Psoas muscle (tissue), 7 donors: ENCODE measurements at regions not wholly inside any gene's neighbourhood (a gene's known extent, or its start where the extent isn't known, plus 50 kb on each side); places are given as distances from the start of the nearest gene placed in this dataset.

Source experiments
- ATAC-seq, 4 donors: fragments of 200-7000 bp; cut with Tn5 transposase; one replicate each; pipeline ENCODE4 v1.9.1; 2020; ENCODE audit warnings: moderate library complexity in 3 of 4, mild to moderate bottlenecking in 2 of 4
- DNase-seq, 2 donors: peaks; one replicate each; pipeline ENCODE4 v3.0.0-alpha.2; 2020
- H3K27ac ChIP-seq: fragments of 200-600 bp; one replicate; pipeline ENCODE4 v1.8.0; 2022
- H3K27me3 ChIP-seq, 3 donors: fragments of 200-600 bp in 1 of 3; one replicate each; pipeline versions ENCODE4 v1.6.1 to v1.8.0; 2013 to 2022; ENCODE audit warnings: low read length in 2 of 3, mild to moderate bottlenecking in 2 of 3, moderate library complexity in 1 of 3; ENCODE audit not compliant: insufficient read depth in 3 of 3
- H3K36me3 ChIP-seq, 2 donors: fragments of 200-600 bp in 1 of 2; one replicate each; pipeline versions ENCODE4 v1.6.1 to v1.8.0; 2013 to 2022; ENCODE audit warnings: low read depth in 1 of 2, mild to moderate bottlenecking in 1 of 2, moderate library complexity in 1 of 2; ENCODE audit not compliant: insufficient read depth in 1 of 2
- H3K4me1 ChIP-seq: fragments of 200-600 bp; one replicate; pipeline ENCODE4 v1.8.0; 2022
- H3K4me3 ChIP-seq: fragments of 200-600 bp; one replicate; pipeline ENCODE4 v1.8.0; 2022; ENCODE audit warnings: mild to moderate bottlenecking
- H3K9me3 ChIP-seq: fragments of 200-600 bp; one replicate; pipeline ENCODE4 v1.8.0; 2022
- WGBS, 3 donors: extraction: QIAGEN DNeasy Blood & Tissue Kit; methylation state at CpG; one replicate each; pipeline versions ENCODE4 v1.1.6 to v1.1.7; 2013; 5-methylcytosine and 5-hydroxymethylcytosine counted together
- intact Hi-C, 2 donors: fragments of 100-400 bp; cut with DNase I; formaldehyde crosslinking; loops; one replicate each; pipeline versions ENCODE4 v1.11.0 to v1.14.2; 2022
- TF ChIP-seq, protein P1 (sequence below): fragments of 200-600 bp; IDR thresholded peaks from one replicate; pipeline ENCODE4 v1.8.0; 2022; ENCODE audit warnings: antibody characterized with exemption
- donor health status: healthy with polysubstance abuse.
- donor health status: DM: no; HTN: no; CAD: no; lungs with moderate emphysema.
- donor health status: Bipolar disorder and iron deficiency.
- donor health status: healthy.
- donor health status: DM: yes; HTN: yes; CAD: no.
- donor health status: DM: no; HTN: no; CAD: no.
- donor health status: DM: yes; HTN: yes; CAD: no.

- TF ChIP-seq, protein P1, sequence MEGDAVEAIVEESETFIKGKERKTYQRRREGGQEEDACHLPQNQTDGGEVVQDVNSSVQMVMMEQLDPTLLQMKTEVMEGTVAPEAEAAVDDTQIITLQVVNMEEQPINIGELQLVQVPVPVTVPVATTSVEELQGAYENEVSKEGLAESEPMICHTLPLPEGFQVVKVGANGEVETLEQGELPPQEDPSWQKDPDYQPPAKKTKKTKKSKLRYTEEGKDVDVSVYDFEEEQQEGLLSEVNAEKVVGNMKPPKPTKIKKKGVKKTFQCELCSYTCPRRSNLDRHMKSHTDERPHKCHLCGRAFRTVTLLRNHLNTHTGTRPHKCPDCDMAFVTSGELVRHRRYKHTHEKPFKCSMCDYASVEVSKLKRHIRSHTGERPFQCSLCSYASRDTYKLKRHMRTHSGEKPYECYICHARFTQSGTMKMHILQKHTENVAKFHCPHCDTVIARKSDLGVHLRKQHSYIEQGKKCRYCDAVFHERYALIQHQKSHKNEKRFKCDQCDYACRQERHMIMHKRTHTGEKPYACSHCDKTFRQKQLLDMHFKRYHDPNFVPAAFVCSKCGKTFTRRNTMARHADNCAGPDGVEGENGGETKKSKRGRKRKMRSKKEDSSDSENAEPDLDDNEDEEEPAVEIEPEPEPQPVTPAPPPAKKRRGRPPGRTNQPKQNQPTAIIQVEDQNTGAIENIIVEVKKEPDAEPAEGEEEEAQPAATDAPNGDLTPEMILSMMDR: no peak
- Histone ChIP-seq H3K27ac (no peak overlapping the region), H3K4me1 (no peaks in the 10 kb centered on the region), H3K4me3 (no peak overlapping the region), H3K27me3 (peaks cover 0 to 3% (median 0%) of the 10 kb centered on the region in 3 donors), H3K36me3 (no peaks in the 10 kb centered on the region), H3K9me3 (no peaks in the 10 kb centered on the region)
- whole genome bisulfite sequencing, 3 donors: 87 to 97% (median 95%) methylated on average over 2 of the region's 2 CpGs
- no peak for DNase-seq
- ATAC-seq: no peak
- intact Hi-C loops: no loop called here
These were observed 334.4 kb downstream of the CMPK2 start for GRCh38 chr2:6531304-6531703.

DNA sequence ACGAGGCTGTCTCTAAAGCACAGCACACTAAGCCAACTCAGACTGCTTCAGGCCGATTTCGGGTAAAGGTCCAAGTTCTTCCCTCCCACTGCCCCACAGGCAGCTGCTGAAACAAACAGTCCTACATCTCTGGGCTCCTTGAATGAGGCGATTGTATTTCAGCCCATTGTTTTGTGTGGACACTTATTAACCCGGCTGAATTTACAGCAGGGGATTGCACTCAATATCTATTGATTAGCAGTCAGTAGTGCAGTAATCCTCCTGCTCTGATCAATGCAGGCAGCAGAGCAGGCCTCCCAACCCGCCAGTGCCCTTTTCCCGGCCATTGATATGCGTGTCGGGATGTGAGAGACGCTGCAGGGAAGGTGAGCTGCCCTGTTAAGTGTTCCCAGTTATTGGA, 330.1 kb downstream of the CMPK2 start:
- Histone ChIP-seq H3K27me3 (peaks cover 0 to 3% (median 0%) of the 10 kb centered on the region in 3 donors), H3K27ac (no peak overlapping the region), H3K36me3 (no peaks in the 10 kb centered on the region), H3K4me3 (no peak overlapping the region), H3K9me3 (no peaks in the 10 kb centered on the region), H3K4me1 (no peaks in the 10 kb centered on the region)
- DNase-seq (no peak), ATAC-seq (no peak)
- 50 to 57% (median 55%) methylated on average over 10 of the region's 10 CpGs for WGBS, 3 donors
- TF ChIP-seq, protein P1: no peak
- intact Hi-C loops: no loop called here

- Histone ChIP-seq H3K4me3 (no peak overlapping the region), H3K27ac (no peak overlapping the region), H3K36me3 (no peaks in the 10 kb centered on the region), H3K4me1 (no peaks in the 10 kb centered on the region), H3K27me3 (peaks cover 0 to 3% (median 0%) of the 10 kb centered on the region in 3 donors), H3K9me3 (no peaks in the 10 kb centered on the region)
- no peak for ATAC-seq
- TF ChIP-seq, protein P1: no peak
- WGBS, 3 donors: 20 to 35% (median 25%) methylated on average over 2 of the region's 2 CpGs
- DNase-seq: no peak
- intact Hi-C loops: no loop called here
These were observed 327.1 kb downstream of the CMPK2 start for GRCh38 chr2:6538607-6539006.

GRCh38 chr2:6545336-6545735, 320.4 kb downstream of the CMPK2 start:
- Histone ChIP-seq H3K27ac (no peak overlapping the region), H3K36me3 (no peaks in the 10 kb centered on the region), H3K9me3 (peaks cover 6% of the 10 kb centered on the region), H3K4me1 (no peaks in the 10 kb centered on the region), H3K4me3 (no peak overlapping the region), H3K27me3 (no peaks in the 10 kb centered on the region)
- WGBS, 3 donors: 80 to 93% (median 80%) methylated on average over 1 of the region's 1 CpG
- intact Hi-C loops: no loop called here
- TF ChIP-seq, protein P1: no peak
- no peak for DNase-seq
- ATAC-seq: no peak

DNA sequence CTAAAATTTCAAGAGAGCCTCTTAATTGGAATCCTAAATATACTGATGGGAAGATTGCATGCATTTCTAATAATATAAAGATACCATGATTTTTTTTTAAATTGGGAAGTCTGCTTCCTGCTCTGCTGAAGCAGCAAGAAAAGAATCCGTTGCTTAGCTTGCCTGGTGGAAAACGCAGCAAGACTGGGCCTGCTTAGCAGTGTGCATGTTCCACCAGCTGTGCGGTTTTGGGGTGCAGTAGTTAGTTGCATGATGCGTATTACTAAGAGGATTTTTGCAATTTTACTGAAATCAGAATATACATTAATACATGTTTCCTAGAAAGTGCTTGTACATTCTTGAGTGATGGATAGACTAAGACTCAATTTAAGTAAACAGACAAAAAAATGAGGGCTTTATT, 319.9 kb downstream of the CMPK2 start:
- Histone ChIP-seq H3K4me1 (no peaks in the 10 kb centered on the region), H3K9me3 (peaks cover 6% of the 10 kb centered on the region), H3K36me3 (no peaks in the 10 kb centered on the region), H3K27ac (no peak overlapping the region), H3K27me3 (no peaks in the 10 kb centered on the region), H3K4me3 (no peak overlapping the region)
- TF ChIP-seq, protein P1: no peak
- ATAC-seq: no peak
- DNase-seq: no peak
- WGBS, 3 donors: 83 to 87% (median 85%) methylated on average over 4 of the region's 4 CpGs
- intact Hi-C loops: no loop called here
